ENCODE measurements at regions not wholly inside any gene's neighbourhood (a gene's known extent, or its start where the extent isn't known, plus 50 kb on each side); places are given as distances from the start of the nearest gene placed in this dataset.

DNA sequence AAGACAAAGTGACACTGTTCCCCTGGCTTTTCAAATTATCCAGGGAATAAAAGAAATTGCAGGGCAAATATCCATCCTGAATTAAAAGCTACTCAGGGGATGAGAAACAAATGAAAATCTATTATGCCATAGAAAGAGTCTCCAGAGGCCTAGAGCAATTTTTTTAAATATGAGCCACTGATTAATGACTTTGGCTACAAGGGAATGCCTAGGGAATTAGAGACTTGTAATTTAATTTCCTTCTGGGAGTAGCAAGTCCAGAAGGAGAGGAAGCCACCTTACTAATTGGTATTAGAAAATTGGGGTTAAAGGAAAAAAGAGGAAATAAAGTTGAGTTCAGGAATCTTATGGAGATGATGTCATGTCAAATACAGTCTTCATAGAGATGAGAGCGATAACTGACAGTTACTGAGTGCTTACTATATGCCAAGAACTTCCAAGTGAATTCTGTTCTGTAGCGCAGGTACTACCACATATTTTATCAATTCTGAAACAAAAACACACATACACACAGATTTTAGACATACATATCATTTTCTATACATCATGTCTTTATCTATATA, 304.4 kb downstream of the DUSP6 start:
- TF ChIP-seq, protein P1, sequence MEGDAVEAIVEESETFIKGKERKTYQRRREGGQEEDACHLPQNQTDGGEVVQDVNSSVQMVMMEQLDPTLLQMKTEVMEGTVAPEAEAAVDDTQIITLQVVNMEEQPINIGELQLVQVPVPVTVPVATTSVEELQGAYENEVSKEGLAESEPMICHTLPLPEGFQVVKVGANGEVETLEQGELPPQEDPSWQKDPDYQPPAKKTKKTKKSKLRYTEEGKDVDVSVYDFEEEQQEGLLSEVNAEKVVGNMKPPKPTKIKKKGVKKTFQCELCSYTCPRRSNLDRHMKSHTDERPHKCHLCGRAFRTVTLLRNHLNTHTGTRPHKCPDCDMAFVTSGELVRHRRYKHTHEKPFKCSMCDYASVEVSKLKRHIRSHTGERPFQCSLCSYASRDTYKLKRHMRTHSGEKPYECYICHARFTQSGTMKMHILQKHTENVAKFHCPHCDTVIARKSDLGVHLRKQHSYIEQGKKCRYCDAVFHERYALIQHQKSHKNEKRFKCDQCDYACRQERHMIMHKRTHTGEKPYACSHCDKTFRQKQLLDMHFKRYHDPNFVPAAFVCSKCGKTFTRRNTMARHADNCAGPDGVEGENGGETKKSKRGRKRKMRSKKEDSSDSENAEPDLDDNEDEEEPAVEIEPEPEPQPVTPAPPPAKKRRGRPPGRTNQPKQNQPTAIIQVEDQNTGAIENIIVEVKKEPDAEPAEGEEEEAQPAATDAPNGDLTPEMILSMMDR (IDR thresholded peaks at IDR 0.05; ENCODE audit: poor library complexity, severe bottlenecking), result no peak
- no peak for TF ChIP-seq POLR2AphosphoS5 (IDR thresholded peaks at IDR 0.05)
- TF ChIP-seq SMC3 (conservative IDR thresholded peaks at IDR 0.05; ENCODE audit: poor library complexity), result no peak
- no peak for TF ChIP-seq EZH2 (IDR thresholded peaks at IDR 0.05; ENCODE audit: borderline replicate concordance, insufficient read depth, low read length, poor library complexity, severe bottlenecking)
